ENCODE measurements at regions not wholly inside any gene's neighbourhood (a gene's known extent, or its start where the extent isn't known, plus 50 kb on each side); places are given as distances from the start of the nearest gene placed in this dataset.

- TF ChIP-seq CTCF (IDR thresholded peaks at IDR 0.05) = no peak
- no peak for TF ChIP-seq POLR2A (IDR thresholded peaks at IDR 0.05)
These were observed 221.7 kb downstream of the CXXC4 start for GRCh38 chr4:104272966-104273365.
